Stimulated activated naive CD4-positive, alpha-beta T cell (primary cell): ENCODE measurements at regions not wholly inside any gene's neighbourhood (a gene's known extent, or its start where the extent isn't known, plus 50 kb on each side); places are given as distances from the start of the nearest gene placed in this dataset.

Experiments
- DNase-seq, 6 experiments: peaks; one replicate each; lab custom pipeline; 2025; lab: John Stamatoyannopoulos, UW

DNA sequence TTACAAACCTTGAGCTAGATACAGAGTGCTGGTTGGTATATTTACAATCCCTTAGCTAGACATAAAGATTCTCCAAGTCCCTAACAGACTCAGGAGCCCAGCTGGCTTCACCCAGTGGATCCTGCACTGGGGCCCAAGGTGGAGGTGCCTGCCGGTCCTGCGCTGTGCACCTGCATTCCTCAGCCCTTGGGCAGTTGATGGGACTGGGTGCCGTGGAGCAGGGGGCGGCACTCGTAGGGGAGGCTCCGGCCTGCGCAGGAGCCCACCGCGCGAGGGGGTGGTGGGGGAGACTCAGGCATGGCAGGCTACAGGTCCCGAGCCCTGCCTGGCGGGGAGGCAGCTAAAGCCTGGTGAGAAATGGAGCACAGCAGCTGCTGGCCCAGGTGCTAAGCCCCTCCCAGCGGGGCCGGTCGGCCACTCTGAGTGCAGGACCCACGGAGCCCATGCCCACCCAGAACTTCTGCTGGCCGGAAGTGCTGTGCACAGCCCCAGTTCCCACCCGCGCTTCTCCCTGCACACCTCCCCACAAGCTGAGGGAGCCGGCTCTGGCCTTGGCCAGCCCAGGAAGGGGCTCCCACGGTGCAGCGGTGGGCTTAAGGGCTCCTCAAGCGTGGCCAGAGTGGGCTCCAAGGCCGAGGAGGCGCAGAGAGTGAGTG, 1464.7 kb downstream of the EFNA5 start:
- no peak for DNase-seq

DNA sequence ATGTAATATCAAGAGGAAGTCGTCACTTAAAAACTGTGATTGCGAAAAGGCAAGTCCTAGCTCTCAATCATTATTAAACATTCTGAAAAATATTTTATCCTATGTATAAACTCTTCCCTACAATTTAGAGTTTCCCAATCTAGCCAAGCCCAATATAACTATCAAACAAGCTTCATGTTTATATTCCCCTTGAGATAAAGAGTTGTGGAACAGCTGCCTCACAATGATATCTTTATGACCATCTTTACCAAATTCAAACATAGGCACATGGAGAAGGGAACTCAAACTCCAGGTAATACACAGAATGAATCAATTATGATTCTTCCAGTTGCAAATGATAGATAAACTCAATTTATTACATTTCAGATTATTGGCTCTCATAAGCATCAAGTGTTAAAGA, 1468.7 kb downstream of the EFNA5 start:
- DNase-seq, result no peak

DNA sequence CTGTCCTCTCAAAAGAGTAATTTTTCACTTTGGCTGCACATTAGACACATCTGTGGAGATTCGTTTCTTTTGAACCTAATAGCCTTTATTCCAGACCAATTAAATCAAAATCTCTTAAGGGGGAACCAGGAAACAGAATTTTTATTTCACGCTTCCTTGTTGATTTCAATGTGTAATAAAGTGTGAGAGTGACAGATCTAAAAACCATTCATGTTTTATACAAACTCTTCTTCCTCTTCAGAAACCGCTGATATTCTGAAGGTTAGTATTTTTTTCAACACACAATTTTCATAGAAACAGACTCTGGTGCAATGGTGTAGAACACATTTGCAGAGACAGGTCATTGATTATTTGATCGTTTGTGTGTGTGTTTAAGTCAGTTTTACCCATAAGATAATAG, 1469.8 kb downstream of the EFNA5 start:
- DNase-seq, result no peak

DNA sequence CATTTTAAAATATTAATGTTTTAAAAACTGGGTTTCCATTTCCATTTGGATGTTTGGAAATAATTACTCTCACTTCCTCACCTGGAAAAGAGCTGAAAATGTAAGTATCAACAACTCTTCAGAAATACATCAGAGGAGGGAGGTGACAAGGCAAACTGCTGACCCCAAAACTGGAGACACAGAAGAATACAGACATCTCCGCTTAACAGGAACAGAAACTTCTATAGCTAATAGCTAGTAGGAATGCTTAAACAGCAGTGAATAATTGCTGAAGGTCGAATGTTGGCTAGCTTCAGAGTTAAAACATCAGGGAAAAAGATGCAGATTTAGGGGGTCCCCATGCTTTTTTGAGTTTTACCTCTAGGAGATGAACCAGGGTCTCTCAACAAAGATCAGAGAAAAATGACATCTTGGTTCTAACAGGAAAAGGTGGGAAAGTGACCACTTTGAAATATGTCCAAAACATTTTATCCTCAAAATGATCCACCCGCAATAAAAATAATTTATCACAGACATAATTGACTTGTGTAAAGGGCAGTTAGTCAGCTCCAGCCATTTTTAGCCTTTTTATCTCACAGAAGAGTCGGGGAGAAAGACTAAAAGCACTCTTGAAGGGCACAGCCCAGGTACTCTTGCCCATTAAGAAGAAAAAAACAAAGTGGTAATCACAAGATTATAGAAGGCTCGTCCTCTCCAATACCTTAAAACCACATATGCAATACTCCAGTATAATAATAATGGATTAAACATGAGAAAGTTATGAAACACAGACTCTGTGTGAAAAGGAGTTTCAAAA, 1474.9 kb downstream of the EFNA5 start:
- DNase-seq, result no peak

DNA sequence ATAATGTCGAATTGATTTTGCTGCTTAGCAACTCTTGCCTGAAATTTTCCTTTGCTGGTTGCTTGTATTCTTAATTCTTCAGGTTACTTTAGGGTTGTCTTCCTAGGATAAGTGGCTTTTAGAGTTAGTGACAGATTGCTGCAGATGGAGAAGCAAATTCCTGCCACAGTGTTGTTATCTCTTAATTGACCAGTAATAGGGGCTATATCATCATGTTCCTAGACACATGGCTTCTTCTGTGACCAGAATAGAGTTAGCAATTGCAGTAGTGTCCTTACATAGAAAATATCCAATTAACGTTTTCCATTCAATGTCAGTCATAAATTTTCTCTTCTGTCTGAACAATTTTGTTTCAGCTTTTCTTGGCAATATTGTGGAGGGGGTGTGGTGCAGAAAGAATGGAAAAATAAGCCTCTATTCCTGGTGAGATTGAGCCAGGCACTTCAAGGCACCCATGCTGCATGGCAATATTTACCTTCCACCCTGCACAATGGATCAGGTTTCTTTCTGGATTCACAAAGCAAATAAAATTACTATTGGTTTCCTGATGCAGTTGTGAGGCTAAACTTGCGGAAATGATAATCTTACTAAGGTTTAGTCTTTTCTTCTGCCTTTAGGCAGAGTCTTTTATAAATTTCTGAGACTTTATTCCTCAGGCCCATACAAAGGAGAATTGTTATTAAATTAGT, 1481.5 kb downstream of the EFNA5 start:
- DNase-seq, result no peak

DNA sequence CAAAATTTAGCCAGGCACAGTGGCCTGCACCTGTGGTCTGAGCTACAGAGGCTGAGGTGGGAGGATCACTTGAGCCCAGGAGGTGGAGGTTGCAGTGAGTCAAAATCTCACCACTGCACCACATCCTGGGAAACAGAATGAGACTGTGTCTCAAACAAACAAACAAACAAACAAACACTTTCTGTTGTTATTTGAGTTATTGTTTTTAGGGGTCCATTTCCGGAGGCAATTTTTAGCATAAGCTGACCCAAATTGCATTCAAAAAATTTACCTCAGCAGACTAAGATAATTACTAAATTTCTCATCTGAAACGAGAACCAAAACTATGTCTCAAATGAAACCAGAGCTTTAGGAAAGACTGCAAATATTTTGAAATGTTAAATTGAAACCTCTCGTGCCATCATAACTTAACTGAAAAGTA, 1485.1 kb downstream of the EFNA5 start:
- no peak for DNase-seq

DNA sequence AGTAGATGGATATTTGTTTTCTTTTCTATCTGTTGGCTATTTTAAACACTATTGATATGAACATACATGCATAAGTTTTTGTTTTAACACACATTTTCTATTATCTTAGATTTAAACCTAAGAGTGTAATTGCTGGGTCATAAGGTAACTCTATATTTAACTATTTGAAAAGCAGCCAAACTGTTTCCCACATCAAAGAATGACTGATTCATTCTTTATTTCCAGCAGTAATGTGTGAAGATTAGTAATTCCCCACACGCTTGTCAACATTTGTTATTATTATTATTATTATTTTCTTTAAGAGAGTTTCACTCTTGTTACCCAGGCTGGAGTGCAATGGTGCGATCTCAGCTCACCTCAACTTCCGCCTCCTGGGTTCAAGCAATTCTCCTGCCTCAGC, 1495.8 kb downstream of the EFNA5 start:
- no peak for DNase-seq

DNA sequence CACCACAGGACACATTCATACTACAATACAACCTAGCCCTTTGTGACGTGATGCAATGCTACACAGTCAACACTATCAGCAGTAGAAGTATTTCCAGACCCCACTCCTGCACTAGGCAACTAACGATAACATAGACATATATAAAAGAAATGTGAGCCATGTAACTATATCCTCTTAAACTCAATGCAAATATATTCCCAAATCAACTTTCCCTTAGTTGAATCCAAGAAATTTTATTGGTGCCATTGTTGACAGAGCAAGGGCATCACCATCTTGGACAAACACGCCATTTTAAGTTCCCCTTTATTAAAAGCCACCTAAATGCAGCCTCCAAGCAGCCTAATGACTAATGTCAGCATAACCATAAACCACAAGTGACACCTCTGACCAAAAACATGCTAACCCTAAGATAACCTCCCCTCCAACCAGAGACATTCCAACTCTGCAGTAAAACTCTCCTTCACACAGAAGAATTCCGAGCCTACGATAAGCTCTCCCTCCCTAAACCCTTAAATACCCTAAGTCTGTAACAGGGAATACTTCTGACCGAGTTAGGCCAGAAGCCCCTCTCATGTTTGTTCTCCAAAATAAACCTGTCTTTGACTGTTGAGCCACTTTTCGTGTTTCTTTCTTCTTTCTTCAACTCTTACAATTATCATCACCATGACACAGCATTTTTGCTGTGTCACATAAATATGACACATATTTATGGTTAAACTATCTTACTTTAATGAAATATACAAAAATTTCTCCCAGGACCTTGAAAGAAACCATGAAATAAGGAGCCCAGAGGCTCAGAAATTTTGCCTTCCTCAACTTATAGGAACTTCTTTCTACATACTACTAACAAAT, 1497.8 kb downstream of the EFNA5 start:
- no peak for DNase-seq

DNA sequence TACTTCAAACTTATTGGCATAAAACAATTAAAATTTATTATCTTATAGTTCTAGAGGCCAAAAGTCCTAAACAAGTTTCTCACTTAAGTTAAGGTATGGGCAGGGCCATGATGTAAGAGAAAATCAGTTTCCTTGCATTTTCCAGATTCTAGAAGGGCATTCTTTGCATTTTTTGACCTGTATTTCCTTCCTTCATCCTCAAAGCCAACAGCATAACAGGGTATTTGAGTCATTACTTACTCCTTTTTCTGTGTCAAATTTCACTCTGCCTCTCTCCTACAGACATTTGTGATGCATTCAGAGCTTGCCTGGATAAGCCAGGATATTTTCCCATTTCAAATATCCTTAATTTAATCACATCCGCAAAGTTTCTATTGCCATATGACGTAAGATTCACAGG, 1499.0 kb downstream of the EFNA5 start:
- no peak for DNase-seq

DNA sequence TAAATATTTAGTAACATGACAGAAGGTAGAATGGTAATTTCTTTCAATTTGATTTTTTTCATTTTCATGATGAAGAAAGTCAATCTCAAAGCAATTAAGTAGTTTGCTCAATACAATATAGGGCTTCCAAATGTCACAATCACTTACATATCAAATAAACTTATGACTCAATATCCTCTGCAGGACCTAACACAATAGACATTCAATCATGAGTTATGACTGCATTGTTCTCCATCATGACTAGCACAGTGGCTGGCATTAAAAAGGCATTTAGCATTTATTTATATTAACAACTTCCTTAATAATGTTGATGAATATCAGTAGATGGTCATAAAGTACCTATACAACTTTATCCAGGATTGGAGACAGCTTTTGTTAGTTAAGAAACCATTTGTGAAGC, 1499.6 kb downstream of the EFNA5 start:
- DNase-seq, result no peak

DNA sequence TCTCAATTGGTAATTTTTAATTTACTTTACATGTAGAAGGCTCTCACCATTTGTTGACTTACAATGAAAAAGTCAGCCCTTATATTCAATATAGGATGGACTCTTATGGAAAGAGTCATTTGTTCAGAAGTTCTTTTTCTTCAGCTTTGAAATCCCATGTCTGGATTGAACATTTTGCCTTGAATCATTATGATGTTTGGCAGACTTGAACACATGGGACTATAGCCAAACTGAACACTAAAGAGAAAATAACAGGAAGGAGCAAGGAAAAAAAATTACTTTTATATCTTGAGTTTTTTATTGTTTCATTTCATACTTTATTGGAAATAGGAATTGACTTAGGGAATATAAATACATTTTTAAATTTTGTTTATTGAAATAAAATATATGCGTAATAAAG, 1503.0 kb downstream of the EFNA5 start:
- no peak for DNase-seq

DNA sequence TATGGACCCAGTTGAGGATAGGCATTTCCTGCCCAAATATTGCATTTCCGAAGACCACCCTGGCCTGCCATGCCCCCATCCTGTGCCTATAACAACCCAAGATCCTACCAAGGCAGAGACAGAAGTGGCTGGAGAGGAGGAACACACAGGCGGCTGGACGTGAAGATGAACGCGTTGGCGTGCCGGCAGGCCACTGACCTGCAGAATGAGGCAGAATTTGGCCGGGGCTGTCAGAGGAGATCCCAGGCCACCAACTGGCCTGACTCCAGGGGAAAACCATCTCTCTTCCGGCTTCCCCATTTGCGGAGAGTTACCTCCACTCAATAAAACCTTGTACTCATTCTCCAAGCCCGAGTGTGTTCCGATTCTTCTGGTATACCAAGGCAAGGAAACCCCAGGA, 1507.5 kb downstream of the EFNA5 start:
- no peak for DNase-seq

DNA sequence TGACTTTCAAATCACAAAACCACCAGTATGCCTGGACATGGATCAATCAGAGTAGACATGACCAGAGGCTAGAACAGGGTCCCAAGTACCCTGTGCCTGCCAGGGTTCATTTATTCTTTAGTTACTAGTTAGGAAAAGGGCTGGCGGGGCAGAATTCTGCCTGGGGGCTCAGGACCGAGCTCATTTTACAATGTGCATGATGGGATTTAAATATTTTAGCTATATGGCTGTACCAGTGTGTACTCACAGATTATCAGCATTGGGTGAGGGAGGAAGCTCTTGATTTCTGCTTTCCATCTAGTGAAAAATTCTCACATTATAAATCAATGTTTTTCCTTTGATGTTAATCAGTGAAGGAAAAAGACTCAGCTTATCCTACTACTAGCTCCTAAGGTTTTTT, 1511.1 kb downstream of the EFNA5 start:
- DNase-seq, result no peak

DNA sequence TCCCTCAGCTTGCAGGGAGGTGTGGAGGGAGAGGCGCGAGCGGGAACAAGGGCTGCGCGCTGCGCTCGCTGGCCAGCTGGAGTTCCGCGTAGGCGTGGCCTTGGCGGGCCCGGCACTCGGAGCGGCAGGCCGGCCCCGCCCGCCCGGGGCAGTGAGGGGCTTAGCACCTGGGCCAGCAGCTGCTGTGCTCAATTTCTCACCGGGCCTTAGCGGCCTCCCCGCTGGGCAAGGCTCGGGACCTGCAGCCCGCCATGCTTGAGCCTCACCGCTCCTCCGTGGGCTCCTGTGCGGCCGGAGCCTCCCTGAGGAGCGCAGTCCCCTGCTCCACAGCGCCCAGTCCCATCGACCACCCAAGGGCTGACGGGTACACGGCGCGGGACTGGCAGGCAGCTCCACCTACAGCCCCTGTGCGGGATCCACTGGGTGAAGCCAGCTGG, 1516.4 kb downstream of the EFNA5 start:
- DNase-seq, result no peak

DNA sequence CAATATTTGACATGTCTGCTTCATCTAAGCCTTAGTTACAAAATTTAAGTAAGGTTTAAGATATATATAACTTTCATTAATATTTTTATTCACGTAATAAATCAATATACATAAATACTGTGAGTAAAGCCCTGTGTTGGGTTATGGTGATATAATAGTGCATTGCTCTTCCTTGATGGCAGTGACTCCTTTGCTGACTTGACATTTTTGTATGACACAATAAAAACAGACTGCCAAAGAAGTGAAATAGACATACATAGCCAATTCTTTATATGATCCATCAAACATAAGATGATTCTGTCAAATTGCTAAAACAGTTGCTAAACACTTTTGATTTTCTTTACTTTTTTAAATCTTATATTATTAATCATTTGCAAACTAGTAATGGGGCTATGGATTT, 1518.2 kb downstream of the EFNA5 start:
- DNase-seq, result no peak

DNA sequence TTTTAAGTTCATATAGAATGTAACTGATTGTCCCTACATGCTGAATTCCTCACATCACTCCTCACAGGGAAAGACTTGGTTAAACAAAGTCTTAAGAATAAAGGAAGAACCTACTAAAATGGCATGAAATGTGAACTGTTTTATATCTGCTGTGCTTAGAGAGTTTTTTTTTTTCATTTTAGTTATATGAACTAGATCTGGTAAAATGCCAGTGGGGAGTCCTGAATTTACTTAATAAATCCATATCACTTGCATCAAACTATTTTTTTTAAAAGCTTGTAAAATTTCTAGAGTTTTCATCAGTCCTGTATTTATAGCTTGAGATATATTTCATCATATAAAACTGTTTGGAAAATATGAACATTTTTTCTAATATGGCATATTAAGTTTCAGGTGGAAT, 1528.6 kb downstream of the EFNA5 start:
- DNase-seq, result no peak

DNA sequence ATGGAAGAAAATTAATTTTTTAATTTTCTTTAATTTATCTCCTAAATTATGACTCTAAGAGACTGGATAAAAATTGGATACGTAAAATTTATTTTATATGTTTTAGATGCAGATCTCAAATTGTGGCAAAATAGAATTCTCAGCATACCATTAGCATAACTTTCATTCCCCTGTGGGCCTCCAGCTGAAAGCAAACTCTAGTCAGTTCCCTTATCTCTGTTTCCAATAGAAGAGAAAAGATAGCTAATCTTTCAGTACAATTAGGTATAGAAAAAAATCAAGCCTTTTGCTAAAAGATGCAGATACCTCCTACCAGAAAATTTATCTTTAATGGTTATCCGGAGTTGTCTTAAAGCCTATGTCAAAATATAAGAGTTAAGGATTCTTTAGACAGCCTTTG, 1530.6 kb downstream of the EFNA5 start:
- DNase-seq, result no peak

DNA sequence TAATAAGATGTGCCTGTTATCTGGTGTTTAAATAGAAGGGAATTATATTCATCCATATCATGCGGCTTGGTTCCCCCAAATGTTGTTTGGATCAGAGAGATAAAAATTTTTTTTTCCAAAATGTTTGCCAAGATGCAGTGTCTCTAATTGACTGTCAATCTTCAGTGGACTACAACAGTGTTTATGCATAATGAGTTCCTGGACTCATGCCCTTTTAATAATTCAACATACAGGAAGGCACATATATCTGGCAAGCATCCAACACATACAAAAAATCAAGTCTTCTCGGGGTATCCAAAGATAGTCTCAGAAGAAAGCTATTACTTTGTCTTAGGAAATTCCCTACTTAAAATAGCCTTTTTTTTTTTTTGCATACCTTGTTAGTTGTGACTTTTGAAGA, 1534.7 kb downstream of the EFNA5 start:
- no peak for DNase-seq

DNA sequence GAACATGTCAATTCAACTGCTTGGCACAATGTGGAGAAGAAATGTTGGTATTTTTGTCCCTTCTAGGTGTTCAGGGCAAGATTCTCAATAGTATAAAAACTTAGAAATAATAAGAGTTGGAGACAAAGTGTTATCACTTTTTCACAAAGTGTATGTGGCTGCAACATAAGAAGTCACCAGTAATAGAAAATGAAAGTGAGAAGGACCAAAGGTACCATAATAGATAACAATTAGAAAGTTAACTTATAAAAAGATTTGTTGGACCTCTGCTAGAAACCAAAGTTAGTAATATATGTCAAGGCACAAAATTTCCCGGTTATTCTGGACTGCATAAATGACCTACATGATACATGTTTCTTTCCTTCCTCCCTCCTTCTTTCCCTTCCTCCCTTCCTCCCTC, 1535.3 kb downstream of the EFNA5 start:
- no peak for DNase-seq

DNA sequence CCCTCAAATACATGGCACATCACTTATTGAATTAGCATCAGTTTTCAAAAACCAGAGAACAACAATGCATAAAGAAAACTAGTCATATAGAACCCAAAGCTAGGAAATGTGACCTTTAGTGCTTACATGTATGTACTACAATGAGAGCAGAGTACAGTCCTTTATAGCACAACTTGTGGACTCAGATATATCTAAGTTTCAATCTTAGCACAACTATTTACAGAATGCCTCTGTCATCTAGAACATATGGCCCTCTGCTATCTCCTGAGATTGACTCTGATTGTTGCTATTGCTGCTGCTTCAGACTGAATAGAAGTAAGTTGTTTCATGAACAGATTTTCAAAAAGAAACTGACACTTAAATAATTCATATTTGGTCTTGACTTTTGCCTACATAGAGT, 1536.2 kb downstream of the EFNA5 start:
- DNase-seq, result no peak

DNA sequence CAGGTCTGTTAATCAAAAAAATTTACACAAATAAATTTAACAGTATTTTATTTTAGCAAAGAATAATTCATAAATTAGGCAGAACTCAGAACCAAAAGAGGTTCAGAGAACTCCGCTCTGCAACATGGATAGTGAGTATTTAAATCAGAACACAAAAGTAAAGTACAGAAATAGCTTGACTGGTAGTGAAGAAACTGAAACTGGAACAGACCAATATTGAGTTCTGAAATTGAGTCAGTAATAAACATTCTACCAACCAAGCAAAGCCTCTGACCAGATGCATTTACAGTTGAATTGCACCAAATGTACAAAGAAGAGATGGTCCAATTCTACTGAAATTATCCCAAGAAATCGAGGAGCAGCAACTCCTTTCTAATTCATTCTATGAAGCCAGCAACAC, 1542.8 kb downstream of the EFNA5 start:
- DNase-seq, result no peak

DNA sequence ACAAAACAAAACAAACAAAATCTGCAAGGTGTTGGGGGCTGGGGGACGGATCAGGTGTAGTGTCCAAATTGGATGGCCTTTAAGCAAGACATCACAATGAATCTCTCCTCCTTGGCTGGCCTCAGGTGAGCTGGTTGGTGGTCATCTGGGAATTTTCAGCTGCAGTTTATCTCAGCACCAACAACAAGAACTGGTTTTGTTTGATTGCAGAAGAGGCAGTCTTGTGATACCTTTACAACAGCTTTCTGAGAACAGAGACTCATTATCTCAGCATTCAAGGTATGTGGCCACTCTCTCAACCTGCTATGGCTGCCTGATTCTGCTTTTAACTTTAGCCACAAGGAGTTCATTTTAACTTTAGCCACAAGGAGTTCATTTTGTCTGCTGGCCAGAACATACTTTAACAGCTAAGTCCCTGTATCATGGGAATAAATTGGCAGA, 1543.4 kb downstream of the EFNA5 start:
- no peak for DNase-seq
